GM18499 (cell line): ENCODE measurements at regions not wholly inside any gene's neighbourhood (a gene's known extent, or its start where the extent isn't known, plus 50 kb on each side); places are given as distances from the start of the nearest gene placed in this dataset.
"Not testable (repeated sequence)": the region's sequence is repeated elsewhere in the genome, so short reads cannot be mapped to it uniquely, and the experiment has no call there.

ENCODE experiments used
- ATAC-seq: cut with Tn5 transposase; IDR thresholded peaks from one replicate; pipeline ENCODE4 v1.9.1; 2021; ENCODE audit warnings: moderate number of reproducible peaks; ENCODE audit not compliant: insufficient read depth, unreplicated experiment

DNA sequence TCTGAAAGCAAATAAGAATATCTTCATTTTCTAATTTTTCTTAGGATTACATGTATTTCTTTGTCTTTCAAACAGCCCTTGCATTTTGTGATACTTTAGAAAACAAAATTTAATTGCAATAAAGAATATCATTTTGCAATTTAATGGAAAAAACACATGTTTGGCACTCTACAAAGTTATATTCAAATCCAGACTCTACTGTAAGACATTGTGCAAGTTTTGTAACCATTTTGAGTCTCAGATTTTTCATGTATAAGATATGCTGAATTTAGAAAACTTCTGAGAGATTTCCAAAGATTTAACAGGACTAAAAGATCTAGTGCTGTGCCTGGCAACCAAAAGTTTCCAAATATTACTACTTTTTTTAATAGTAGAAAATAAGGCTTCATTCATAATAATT is 187.1 kb upstream of the AGTR1 start:
- ATAC-seq, result no peak

DNA sequence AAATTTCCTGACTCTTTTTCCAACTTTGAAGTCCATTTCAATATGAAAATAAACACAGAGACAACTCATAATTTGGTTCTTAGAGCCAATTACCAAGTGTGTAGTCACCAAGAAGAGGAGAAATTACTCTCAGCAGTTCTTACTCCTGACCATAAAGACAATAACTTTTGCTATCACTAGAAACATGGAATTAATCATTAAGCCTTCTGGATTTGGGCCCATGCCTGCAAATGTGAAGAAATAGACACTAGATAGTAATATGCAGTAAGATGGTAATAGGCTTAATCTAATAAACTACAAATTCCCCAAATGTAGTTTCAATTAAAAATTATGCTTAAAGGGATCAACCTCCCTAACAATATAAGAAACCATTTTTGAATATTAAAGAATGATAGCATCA is 185.1 kb upstream of the AGTR1 start:
- no peak for ATAC-seq

DNA sequence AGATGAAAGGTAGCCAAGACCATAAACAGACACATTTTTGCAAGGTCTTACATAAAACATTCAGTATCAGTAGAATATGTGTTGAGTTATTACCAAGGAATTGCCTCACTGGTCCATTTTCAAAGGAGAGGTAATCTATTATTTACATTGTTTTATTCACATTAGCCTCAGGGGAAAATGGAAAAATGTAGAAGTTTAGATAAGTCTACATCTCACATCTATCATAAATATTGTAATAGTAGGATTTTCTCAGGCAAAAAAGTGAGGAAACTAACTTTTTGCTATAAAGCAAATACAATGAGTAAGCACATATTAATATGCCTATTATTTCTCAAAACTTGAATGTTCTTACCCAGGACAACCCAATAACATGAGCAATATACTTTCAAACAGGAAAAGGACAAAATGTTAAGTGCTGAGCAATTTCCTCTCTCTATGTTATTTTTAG is 184.6 kb upstream of the AGTR1 start:
- no peak for ATAC-seq

DNA sequence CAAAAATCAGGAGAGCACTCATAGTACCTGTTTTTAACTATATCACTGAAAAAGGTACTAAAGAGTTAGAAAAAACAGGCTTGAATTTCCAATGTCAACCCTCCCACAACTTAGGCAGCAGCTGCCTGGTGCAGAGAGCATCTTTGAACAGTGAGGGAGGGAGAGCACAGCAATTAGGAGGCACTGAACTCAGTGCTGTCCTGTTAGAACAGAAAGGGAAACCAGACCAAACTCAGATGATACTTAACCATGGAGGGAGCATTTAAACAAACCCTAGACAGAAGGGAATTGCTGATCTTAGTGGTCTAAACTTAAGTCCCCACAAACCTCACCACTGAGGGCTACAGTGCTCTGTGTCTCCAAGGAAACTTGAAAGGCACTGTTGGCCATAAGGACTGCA is 179.2 kb upstream of the AGTR1 start:
- no peak for ATAC-seq

DNA sequence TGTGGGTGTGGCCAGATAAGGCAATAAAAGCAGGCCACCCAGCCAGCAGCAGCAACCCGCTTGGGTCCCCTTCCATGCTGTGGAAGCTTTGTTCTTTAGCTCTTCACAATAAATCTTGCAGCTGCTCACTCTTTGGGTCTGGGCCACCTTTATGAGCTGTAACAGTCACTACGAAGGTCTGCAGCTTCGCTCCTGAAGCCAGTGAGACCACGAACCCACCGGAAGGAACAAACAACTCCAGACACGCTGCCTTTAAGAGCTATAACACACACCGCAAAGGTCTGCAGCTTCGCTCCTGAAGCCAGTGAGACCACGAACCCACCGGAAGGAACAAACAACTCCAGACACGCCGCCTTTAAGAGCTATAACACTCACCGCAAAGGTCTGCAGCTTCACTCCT is 172.1 kb upstream of the AGTR1 start:
- ATAC-seq, result not testable (repeated sequence)

DNA sequence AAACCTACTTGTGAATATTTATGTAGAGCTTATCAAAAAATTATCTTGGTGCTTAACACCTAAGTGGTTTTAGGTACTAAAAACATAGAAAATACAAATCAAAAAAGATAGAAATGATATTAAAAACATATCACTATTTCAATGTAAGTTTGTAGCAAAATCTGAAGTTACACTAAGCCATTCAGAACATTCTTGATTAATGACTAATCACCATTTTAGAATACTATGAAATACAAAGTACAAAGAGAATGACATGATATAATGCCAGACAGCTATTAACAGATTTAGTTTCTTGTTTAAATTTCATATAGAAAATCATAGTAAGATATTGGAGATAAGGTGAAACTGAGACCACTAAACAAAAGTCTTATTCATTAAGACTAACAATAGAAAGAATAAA is 169.7 kb upstream of the AGTR1 start:
- ATAC-seq, result no peak

DNA sequence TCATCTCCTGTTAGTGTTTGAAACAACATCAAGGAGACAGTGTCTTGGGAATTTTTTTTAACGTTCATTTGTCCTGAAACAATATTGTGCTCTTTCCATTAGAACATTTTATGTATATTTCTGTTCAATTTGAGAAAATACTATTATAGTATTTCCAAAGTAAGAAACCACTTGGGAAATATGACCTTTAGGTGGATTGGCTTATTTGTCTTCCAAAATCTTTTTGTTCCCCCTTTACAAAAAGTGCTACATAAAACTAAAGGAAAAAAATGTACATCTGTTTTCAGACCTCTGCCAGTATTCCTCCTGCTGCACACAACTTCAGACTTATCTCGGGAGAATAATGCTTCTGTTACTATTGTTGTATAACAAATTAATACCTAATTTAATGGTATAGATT is 165.9 kb upstream of the AGTR1 start:
- no peak for ATAC-seq

DNA sequence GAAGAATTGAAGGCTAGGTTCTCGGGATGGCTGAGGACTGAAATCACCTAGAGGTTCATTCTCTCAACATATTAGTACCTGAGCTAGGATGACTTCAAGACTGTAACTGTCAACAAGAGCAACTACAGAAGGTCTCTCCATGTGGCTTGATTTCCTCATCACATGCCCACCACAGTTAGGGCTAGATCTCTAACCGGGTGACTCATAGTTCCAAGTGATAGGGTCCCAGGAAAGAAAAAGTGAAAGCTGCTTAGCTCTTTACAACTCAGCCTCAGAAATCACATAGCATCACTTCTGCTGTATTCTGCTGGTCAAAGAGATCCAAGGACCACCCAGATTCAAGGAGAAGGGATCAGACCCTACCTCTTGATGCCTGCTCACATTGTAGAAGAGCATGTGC is 165.4 kb upstream of the AGTR1 start:
- ATAC-seq, result no peak

DNA sequence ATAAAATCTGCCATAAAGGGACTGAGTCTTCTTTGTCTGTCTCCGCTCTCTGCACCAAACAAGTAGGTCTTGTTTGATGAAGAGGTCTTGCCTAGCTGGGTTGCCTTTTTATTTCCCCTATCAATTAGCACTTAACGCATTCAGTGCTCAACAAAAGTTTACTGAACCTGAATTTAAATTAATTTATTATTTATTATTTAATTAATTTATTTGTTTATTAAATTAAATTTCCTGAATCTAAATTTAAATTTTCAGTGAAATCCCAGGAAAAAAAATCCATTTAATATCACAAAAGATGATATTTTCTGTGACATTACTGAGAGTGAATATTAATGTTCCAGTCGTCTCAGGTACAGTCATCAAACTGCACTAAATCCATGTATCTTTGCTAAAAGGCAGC is 164.9 kb upstream of the AGTR1 start:
- ATAC-seq, result no peak

DNA sequence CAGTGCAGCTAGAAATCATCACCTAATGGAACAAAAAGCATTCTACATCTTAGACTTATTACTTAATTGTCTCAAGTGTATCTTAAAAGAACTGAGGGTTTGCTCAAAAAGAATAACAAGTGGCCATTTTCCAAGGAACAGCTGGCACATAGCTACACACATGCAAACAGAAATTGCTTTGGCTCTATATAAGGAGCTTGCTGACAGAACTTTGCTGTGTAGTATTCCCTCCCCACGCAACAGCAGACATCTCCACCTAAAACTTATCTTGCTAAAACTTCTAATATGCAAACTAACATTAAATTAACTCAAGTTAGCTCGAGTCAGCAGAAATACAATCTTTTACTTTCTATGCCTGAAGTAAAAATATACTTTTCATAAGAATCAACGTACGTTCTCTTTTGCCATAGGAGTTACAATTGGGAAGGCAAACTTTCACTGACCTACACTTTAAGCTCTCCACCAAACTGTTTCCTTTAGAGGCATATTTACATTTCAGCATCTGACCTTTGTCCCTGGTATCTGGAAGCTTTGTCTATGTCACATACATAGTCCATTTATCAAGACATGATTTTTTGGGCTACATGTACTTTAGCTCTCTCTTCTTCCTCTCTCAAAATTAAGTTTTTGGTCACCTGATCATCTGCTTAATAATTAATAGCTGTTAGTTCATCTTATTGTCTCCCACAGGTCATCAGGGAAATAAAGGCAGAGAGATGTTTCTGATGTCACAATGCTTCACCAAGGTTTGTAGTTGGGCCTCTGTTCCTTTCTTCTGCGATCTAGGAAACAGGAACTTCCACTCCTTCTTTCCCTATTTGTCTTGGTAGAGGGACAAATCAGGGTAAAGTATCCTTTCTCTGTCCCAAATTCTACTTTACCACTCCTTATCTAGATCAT is 163.4 kb upstream of the AGTR1 start:
- no peak for ATAC-seq

DNA sequence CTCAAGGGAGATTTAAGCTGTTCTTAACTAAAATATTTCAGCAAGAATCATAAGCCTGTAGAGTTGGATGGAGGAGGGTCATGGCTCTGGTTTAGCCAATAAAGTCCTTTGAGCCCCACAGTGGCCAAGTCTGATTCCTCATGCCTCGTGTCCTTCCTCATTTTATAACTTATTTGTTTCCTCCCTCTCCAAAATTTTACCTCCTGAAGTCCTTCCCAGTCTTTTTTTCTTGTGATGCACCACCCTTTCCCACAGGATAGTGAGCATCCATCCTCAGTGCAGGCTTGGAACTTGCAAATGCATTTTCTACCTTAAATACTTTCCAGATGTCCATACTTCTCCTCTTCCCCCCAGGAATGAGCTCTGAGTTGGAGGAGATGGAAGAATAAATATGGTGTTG is 162.7 kb upstream of the AGTR1 start:
- no peak for ATAC-seq

DNA sequence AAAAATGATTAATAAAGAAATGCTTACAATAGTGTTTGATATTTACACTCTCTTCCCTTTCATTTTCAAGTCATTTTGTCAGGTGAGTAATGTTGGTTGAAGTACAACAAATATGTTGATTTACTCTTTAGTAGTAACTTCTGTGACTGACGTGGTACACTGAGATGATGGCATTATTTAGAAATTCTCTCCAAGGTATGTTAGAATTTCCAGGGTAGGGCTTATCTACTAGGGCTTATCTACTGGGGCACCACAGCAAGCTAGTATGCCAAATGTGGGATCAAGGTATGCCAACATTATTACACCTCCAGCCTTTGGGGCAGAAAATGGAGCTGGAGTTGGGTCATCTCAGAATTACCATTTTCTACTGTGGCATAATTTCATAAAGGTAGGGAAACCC is 157.4 kb upstream of the AGTR1 start:
- no peak for ATAC-seq

DNA sequence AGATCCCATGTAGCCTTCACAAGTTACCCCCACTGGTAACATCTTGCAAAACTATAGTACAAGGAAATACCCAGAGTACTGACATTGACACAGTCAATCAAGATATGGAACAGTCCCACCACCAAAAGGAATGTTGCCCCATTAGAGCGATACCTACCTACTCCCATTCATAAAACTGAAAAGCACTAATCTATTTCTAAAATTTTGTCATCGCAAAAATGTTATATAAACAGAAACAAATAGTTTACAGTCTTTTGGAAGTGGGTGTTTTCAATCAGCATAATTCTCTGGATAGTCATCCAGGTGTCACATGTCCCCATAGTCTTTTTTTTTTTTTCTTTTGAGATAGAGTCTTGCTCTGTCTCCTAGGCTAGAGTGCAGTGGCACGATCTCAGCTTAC is 156.9 kb upstream of the AGTR1 start:
- no peak for ATAC-seq

DNA sequence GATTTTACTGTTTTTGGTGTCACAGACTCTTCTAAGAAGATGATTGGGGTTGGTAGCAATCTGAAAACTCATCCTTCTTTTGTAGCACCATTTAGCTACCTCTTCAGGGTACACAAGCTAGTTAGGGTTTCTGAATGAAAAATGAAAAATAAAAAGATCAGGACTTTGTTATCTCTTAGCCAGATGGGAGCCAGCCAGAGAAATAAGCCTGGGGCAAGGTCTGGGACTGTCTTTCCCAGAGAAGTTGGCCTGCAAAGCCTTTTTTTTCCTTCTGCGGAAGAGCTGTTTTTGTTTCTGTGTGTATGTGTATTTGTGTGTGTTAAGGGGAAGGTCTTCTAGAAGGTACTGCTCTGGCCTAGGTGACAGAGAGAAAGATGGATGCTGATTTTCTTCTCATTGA is 150.7 kb upstream of the AGTR1 start:
- ATAC-seq, result no peak

DNA sequence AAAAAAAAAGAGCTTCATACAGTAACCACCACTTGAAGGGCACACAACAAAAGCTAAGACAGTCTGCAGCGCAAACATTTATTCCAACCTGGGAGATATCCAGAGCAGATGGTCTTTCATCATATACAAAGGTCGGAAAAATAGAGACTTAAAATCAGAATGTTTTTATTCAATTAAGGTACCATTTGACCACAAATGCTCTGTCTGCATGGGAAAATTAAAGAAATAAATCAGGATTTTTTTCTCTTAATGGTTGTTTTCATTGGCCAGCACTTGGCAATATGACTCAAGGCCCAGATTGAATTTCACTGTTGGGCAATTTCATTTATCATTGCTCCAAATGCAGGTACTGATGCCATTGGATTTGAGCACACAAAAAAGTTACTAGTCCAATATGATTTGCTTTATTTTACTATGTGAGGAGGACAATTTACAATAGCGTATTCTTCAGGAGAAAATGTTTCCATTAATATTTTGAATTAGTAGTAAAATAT is 145.9 kb upstream of the AGTR1 start:
- ATAC-seq, result no peak

DNA sequence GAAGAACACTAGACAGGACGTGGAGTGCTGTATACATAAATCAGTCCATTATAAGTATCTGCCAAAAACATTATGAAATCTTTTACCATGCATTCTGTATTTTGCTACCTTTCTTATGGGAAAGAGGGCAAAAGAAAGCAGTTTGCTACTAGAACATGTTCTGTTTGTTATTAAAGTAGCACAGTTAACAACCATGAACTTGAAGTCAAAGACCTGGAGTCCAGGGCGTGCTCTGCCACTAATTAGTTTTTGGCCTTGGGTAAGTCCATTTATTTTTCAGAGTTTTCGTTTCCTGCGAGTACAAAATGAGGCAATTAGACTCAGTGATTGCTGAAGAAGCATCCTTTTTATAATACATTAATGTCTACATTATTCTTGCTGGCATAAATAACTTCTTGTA is 143.3 kb upstream of the AGTR1 start:
- no peak for ATAC-seq

DNA sequence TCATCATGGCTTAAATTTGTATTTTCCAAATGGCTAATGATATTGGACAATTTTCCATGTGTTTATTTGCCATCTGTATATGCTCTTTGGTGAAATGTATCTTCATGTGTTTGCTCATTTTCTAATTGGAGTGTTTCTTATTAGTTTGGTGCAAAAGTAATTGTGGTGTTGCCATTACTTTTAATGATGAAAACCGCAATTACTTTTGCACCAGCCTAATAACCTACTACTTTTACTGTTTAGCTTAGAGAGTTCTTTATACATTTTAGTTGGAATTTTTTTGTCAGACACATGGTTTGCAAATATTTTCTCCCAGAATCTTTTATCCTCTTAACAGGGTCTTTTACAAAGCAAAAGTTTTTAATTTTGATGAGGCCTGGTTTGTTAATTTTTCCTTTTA is 141.0 kb upstream of the AGTR1 start:
- ATAC-seq, result no peak

DNA sequence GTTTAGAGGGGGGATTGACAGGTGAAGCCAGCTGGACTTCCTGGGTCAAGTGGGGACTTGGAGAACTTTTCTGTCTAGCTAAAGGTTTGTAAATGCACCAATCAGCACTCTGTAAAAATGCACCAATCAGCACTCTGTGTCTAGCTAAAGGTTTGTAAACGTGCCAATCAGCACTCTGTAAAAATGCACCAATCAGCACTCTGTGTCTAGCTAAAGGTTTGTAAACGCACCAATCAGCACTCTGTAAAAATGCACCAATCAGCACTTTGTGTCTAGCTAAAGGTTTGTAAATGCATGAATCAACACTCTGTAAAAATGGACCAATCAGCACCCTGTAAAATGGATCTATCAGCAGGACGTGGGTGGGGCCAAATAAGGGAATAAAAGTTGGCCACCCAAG is 120.1 kb upstream of the AGTR1 start:
- not testable (repeated sequence) for ATAC-seq

DNA sequence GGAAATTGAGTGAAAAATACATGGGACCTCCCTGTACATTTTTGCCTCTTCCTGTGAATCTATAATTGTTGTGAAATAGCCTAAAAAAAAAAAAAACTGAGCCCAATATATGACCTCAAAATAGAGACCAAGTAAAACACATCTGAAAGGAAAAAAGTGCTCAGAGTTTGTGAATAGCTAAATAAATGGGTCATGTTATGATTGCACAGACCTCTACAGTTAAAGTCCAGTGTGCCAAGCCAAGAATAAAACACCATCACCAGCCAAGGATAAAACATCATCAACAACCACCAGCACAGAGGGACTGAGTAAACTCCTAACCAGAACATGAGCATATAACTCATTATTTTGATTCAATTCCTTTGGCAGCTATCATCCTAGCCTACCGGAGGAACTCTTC is 115.6 kb upstream of the AGTR1 start:
- ATAC-seq, result no peak

DNA sequence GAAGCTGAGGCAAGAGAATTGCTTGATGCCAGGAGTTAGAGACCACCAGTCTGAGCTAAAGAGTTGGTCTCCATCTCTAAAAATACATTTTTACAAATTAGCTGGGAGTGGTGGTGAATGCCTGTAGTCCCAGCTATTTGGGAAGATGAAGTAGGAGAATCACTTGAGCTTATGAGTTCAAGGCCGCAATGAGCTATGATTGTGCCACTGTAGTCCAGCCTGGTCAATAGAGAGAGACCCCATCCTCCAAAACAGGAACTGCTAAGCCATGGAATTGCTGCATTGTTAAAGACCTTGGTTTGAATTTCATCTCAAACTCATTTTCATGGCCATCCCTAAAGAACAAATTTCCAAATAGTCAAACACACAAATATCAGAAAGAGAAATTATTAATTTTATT is 113.9 kb upstream of the AGTR1 start:
- ATAC-seq, result no peak

DNA sequence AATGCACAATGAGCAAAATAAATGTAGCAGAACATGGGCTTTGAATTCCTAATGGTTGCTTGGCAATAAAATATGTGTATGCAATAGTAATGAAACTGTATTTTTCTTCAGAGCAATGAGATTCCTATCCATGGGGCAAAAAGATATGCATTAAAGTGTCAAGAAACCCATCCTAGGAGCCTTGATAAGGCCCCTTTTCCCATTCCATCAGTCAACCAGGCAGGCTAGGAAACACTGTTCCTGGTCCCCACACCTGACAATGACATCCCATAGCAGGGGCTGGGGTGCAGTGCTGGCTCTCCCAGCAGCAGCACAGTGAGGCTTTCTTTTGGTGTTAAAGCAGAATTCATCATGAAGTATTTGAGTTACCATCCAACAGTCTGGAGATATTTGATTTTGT is 113.3 kb upstream of the AGTR1 start:
- ATAC-seq, result no peak

DNA sequence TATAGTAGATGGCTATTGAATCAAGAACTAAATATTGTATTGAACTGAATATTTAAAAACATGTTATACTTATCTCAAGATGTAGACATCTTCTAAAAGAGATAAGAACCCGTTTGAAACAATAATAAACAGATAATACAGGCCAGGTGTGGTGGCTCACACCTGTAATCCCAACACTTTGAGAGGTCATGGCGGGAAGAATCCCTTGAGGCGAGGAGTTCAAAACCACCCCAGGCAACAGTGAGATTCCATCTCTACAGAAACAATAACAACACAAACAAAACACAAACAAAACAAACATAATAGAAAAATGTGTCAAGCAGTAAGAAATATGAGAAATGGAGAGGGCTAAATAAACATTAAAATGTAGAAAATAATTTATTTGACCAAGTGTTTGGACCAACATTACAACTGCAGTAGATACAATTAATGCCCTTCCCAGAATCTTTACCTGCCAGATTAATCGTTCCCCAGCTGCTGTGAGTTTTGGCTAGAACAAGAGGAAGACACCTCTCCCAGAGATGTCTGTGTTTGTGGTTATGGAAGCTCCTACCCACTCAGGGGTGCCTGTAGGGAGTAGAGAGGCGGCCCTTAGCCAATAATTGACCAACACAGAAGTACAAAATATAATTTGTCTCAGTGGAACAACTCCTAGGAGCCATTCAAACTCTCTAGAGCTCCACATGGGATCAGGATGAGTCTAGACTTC is 111.9 kb upstream of the AGTR1 start:
- ATAC-seq, result no peak
